ENCODE measurements at regions not wholly inside any gene's neighbourhood (a gene's known extent, or its start where the extent isn't known, plus 50 kb on each side); places are given as distances from the start of the nearest gene placed in this dataset.
A peak's percentile ranks its signal among the peaks of the same experiment; 100 is the strongest.

DNA sequence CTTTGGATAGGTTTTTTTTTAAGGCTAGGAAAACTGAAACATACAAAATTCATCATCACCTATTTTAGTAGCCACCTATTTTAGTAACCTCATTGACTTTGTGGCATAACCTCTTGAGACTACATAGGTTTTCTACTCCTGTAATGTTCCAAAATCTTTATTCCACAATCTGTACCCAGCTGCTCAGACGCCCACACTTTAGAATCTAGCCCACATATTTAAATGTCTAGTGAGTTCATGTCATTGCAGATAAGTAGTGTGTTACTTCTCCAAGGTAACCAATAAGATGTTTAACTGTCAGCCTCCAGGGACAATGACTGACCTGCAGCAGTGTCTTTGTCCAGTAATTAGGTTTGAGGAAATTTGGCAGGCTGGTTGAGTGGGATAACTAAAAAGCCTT, 330.2 kb downstream of the MZT1 start:
- Histone ChIP-seq H3K4me3 (no peak overlapping the region), H3K9me3 (ENCODE audit: control insufficient read depth in 4 of 4, insufficient read depth in 3 of 4, low read length in 3 of 4) (peaks cover 0 to 2% (median 0%) of the 10 kb centered on the region in 4 donors), H3K27ac (ENCODE audit: low read depth in 1 of 2, low read length in 1 of 2) (no peak overlapping the region), H3K4me1 (ENCODE audit: control insufficient read depth in 5 of 5, insufficient read depth in 5 of 5, low read length in 5 of 5) (no peaks in the 10 kb centered on the region), H3K27me3 (ENCODE audit: control insufficient read depth in 3 of 3, insufficient read depth in 3 of 3, low read length in 2 of 3) (no peaks in the 10 kb centered on the region), H3K9ac (ENCODE audit: insufficient read depth in 1 of 2, low read length in 2 of 2) (no peak overlapping the region), H3K36me3 (ENCODE audit: control insufficient read depth in 4 of 4, insufficient read depth in 4 of 4, low read length in 4 of 4) (no peaks in the 10 kb centered on the region)
- 86 to 89% methylated on average over 1 of the region's 1 CpG for WGBS, 2 donors
- DNase-seq (no peak), ATAC-seq (ENCODE audit: insufficient read depth, low FRiP score) (no peak)
- TF ChIP-seq, protein P1, sequence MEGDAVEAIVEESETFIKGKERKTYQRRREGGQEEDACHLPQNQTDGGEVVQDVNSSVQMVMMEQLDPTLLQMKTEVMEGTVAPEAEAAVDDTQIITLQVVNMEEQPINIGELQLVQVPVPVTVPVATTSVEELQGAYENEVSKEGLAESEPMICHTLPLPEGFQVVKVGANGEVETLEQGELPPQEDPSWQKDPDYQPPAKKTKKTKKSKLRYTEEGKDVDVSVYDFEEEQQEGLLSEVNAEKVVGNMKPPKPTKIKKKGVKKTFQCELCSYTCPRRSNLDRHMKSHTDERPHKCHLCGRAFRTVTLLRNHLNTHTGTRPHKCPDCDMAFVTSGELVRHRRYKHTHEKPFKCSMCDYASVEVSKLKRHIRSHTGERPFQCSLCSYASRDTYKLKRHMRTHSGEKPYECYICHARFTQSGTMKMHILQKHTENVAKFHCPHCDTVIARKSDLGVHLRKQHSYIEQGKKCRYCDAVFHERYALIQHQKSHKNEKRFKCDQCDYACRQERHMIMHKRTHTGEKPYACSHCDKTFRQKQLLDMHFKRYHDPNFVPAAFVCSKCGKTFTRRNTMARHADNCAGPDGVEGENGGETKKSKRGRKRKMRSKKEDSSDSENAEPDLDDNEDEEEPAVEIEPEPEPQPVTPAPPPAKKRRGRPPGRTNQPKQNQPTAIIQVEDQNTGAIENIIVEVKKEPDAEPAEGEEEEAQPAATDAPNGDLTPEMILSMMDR (IDR thresholded peaks at IDR 0.05; ENCODE audit: control extremely low read depth, extremely low read depth): no peak

DNA sequence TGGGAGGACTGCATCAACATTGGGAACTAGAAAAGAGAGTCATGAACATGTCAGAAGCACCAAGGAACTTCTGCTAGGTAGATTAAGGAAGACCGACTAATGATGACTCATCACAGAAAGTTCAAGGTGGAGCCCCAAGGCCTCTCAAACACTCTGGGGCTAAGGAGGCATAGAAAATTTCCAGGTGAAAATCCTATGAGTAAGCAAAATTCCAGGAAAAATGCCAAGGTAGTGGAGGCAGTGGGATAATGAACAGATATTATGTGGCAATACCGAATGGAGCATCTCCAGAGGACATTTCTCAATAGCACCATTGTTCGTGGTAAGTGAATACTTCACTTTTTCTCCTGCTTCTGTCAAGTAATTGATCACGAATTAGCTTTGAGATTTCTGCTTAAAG, 336.5 kb downstream of the MZT1 start:
- Histone ChIP-seq H3K36me3 (ENCODE audit: control insufficient read depth in 4 of 4, insufficient read depth in 4 of 4, low read length in 4 of 4) (no peaks in the 10 kb centered on the region), H3K9ac (ENCODE audit: insufficient read depth in 1 of 2, low read length in 2 of 2) (no peak overlapping the region)
- ATAC-seq (ENCODE audit: insufficient read depth, low FRiP score): no peak

DNA sequence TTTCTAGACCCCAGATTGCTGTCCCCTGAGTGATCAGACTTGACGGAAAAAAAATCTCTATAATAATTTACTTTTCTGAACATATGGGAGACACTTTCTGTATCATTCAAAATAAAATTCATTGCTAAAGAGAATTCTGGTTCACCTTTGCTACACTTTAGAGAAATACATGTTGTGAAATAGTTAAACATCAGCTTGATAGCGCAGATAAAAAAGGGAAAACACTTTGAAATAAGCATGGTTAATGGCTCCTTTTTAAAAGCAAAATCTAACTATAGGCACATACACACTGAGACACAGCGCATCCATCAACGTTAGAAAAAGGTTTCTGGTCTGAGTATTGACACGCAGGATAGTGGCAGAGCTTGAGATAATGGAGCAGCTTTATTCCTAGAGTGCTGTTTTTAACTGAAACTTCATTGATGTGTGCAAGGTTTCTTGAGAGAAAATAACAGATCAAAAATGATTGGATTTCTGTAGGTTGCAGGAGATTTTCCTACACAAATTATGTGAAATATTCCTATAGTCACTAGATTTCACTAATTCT, 341.2 kb downstream of the MZT1 start:
- WGBS, 2 donors: 90 to 95% methylated on average over 5 of the region's 5 CpGs
- no peak overlapping the region for H3K27ac ChIP-seq (ENCODE audit: low read depth in 1 of 2, low read length in 1 of 2)
- H3K9me3 ChIP-seq (ENCODE audit: control insufficient read depth in 4 of 4, insufficient read depth in 3 of 4, low read length in 3 of 4): no peaks in the 10 kb centered on the region
- no peak overlapping the region for H3K4me3 ChIP-seq
- no peaks in the 10 kb centered on the region for H3K4me1 ChIP-seq (ENCODE audit: control insufficient read depth in 5 of 5, insufficient read depth in 5 of 5, low read length in 5 of 5)
- no peaks in the 10 kb centered on the region for H3K36me3 ChIP-seq (ENCODE audit: control insufficient read depth in 4 of 4, insufficient read depth in 4 of 4, low read length in 4 of 4)
- no peak overlapping the region for H3K9ac ChIP-seq (ENCODE audit: insufficient read depth in 1 of 2, low read length in 2 of 2)
- TF ChIP-seq, protein P1 (IDR thresholded peaks at IDR 0.05; ENCODE audit: control extremely low read depth, extremely low read depth): no peak
- no peaks in the 10 kb centered on the region for H3K27me3 ChIP-seq (ENCODE audit: control insufficient read depth in 3 of 3, insufficient read depth in 3 of 3, low read length in 2 of 3)
- ATAC-seq (ENCODE audit: insufficient read depth, low FRiP score) (no peak), DNase-seq (no peak)

More for the DNA sequence above, 336.5 kb downstream of the MZT1 start:
- TF ChIP-seq, protein P1 (IDR thresholded peaks at IDR 0.05; ENCODE audit: control extremely low read depth, extremely low read depth): no peak
- Histone ChIP-seq H3K27me3 (ENCODE audit: control insufficient read depth in 3 of 3, insufficient read depth in 3 of 3, low read length in 2 of 3) (no peaks in the 10 kb centered on the region), H3K4me3 (no peak overlapping the region), H3K27ac (ENCODE audit: low read depth in 1 of 2, low read length in 1 of 2) (no peak overlapping the region), H3K4me1 (ENCODE audit: control insufficient read depth in 5 of 5, insufficient read depth in 5 of 5, low read length in 5 of 5) (no peaks in the 10 kb centered on the region), H3K9me3 (ENCODE audit: control insufficient read depth in 4 of 4, insufficient read depth in 3 of 4, low read length in 3 of 4) (peaks cover 0 to 2% (median 0%) of the 10 kb centered on the region in 4 donors)
- DNase-seq: no peak
- WGBS, 2 donors: 90 to 92% methylated on average over 4 of the region's 4 CpGs

DNA sequence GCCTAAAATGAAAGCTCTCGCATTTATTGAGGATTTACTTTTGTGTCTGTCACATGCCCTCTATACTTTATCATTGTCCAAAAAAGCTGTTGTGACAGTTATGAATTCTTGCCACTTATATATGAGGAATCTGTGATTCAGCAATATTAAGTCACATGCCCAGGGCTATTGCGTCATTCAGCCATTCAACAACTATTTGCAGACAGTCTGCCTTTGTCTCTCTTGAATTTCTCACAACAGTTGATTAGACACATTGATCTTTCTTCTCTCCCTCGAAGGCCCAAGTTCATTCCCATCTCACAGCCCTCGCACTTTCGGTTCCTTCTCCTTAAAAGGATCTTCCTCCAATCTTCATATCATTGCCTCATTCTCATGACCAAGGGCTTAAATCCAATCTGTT, 342.6 kb downstream of the MZT1 start:
- H3K27ac ChIP-seq (ENCODE audit: low read depth in 1 of 2, low read length in 1 of 2): no peak overlapping the region
- no peaks in the 10 kb centered on the region for H3K4me1 ChIP-seq (ENCODE audit: control insufficient read depth in 5 of 5, insufficient read depth in 5 of 5, low read length in 5 of 5)
- TF ChIP-seq, protein P1 (IDR thresholded peaks at IDR 0.05; ENCODE audit: control extremely low read depth, extremely low read depth): no peak
- H3K4me3 ChIP-seq: no peak overlapping the region
- no peaks in the 10 kb centered on the region for H3K27me3 ChIP-seq (ENCODE audit: control insufficient read depth in 3 of 3, insufficient read depth in 3 of 3, low read length in 2 of 3)
- ATAC-seq (ENCODE audit: insufficient read depth, low FRiP score) (no peak), DNase-seq (peak in 2 of 3 donors; percentile 11 to 39)
- H3K9me3 ChIP-seq (ENCODE audit: control insufficient read depth in 4 of 4, insufficient read depth in 3 of 4, low read length in 3 of 4): no peaks in the 10 kb centered on the region
- H3K9ac ChIP-seq (ENCODE audit: insufficient read depth in 1 of 2, low read length in 2 of 2): no peak overlapping the region
- WGBS, 2 donors: 81 to 83% methylated on average over 5 of the region's 5 CpGs
- no peaks in the 10 kb centered on the region for H3K36me3 ChIP-seq (ENCODE audit: control insufficient read depth in 4 of 4, insufficient read depth in 4 of 4, low read length in 4 of 4)
